Osteocyte (in vitro differentiated cells): ENCODE measurements at regions not wholly inside any gene's neighbourhood (a gene's known extent, or its start where the extent isn't known, plus 50 kb on each side); places are given as distances from the start of the nearest gene placed in this dataset.

Experiments
- DNase-seq: peaks from one replicate; pipeline ENCODE4 v3.0.0; 2021; ENCODE audit warnings: mixed read lengths; ENCODE audit not compliant: unreplicated experiment; ENCODE audit errors: extremely low spot score
- H3K27ac Mint-ChIP-seq: one replicate; pipeline ENCODE4 v1.8.0; 2021; ENCODE audit warnings: mild to moderate bottlenecking, mixed read lengths; ENCODE audit not compliant: unreplicated experiment
- H3K27me3 Mint-ChIP-seq: one replicate; pipeline ENCODE4 v1.8.0; 2021; ENCODE audit warnings: mixed read lengths; ENCODE audit not compliant: unreplicated experiment
- H3K36me3 Mint-ChIP-seq: one replicate; pipeline ENCODE4 v1.8.0; 2021; ENCODE audit warnings: mixed read lengths; ENCODE audit not compliant: unreplicated experiment
- H3K4me1 Mint-ChIP-seq: one replicate; pipeline ENCODE4 v1.8.0; 2021; ENCODE audit warnings: mixed read lengths; ENCODE audit not compliant: unreplicated experiment
- H3K4me3 Mint-ChIP-seq: one replicate; pipeline ENCODE4 v1.8.0; 2021; ENCODE audit warnings: mild to moderate bottlenecking, moderate library complexity, mixed read lengths; ENCODE audit not compliant: unreplicated experiment
- H3K9me3 Mint-ChIP-seq: one replicate; pipeline ENCODE4 v1.8.0; 2021; ENCODE audit warnings: mixed read lengths; ENCODE audit not compliant: unreplicated experiment
- TF ChIP-seq, protein P1 (sequence below): fragments of 200-600 bp; sonication (generic); IDR thresholded peaks from 2 replicates; pipeline ENCODE4 v1.5.0; 2021; ENCODE audit warnings: antibody characterized with exemption, mild to moderate bottlenecking, moderate library complexity

- no peak for DNase-seq
- peaks cover 20% of the 10 kb centered on the region for H3K4me1 Mint-ChIP-seq
- no peaks in the 10 kb centered on the region for H3K9me3 Mint-ChIP-seq
- TF ChIP-seq, protein P1, sequence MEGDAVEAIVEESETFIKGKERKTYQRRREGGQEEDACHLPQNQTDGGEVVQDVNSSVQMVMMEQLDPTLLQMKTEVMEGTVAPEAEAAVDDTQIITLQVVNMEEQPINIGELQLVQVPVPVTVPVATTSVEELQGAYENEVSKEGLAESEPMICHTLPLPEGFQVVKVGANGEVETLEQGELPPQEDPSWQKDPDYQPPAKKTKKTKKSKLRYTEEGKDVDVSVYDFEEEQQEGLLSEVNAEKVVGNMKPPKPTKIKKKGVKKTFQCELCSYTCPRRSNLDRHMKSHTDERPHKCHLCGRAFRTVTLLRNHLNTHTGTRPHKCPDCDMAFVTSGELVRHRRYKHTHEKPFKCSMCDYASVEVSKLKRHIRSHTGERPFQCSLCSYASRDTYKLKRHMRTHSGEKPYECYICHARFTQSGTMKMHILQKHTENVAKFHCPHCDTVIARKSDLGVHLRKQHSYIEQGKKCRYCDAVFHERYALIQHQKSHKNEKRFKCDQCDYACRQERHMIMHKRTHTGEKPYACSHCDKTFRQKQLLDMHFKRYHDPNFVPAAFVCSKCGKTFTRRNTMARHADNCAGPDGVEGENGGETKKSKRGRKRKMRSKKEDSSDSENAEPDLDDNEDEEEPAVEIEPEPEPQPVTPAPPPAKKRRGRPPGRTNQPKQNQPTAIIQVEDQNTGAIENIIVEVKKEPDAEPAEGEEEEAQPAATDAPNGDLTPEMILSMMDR = no peak
- no peak overlapping the region for H3K4me3 Mint-ChIP-seq
- H3K36me3 Mint-ChIP-seq = no peaks in the 10 kb centered on the region
- no peak overlapping the region for H3K27ac Mint-ChIP-seq
- H3K27me3 Mint-ChIP-seq = peaks cover 1% of the 10 kb centered on the region
Observed at GRCh38 chr4:120446051-120446567, 379.5 kb upstream of the MAD2L1 start.

GRCh38 chr4:120445186-120445585, 378.5 kb upstream of the MAD2L1 start:
- TF ChIP-seq, protein P1 = no peak
- Mint-ChIP-seq H3K4me1 (peaks cover 20% of the 10 kb centered on the region), H3K27ac (no peak overlapping the region)

DNA sequence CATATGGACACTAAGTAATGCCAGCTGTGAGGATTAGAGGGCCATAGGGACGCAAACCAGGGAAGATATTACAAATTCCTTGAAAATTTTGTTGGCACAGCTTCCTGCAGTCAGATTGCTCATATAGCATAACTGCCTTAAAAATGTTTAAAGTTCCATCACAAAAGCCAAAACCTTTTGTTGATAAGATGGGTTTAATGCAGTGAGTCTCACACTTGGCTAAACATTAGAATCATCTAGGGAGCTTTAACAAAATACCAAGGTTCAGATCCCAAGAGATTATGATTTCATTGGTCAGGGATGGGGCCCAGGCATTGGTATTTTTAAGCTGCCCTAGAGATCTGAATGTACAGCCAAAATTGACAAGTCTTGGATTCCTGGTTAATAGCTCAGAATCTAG, 376.5 kb upstream of the MAD2L1 start:
- no peaks in the 10 kb centered on the region for H3K27me3 Mint-ChIP-seq
- H3K36me3 Mint-ChIP-seq = no peaks in the 10 kb centered on the region
- no peaks in the 10 kb centered on the region for H3K9me3 Mint-ChIP-seq
- TF ChIP-seq, protein P1 = no peak
- DNase-seq = no peak
- no peak overlapping the region for H3K27ac Mint-ChIP-seq
- peaks cover 20% of the 10 kb centered on the region for H3K4me1 Mint-ChIP-seq
- H3K4me3 Mint-ChIP-seq = no peak overlapping the region

More at GRCh38 chr4:120445186-120445585, 378.5 kb upstream of the MAD2L1 start:
- Mint-ChIP-seq H3K4me3 (no peak overlapping the region), H3K36me3 (no peaks in the 10 kb centered on the region), H3K9me3 (no peaks in the 10 kb centered on the region), H3K27me3 (no peaks in the 10 kb centered on the region)
- DNase-seq = no peak

GRCh38 chr4:120440730-120441129, 374.1 kb upstream of the MAD2L1 start:
- DNase-seq = no peak
- no peak overlapping the region for H3K27ac Mint-ChIP-seq
- no peaks in the 10 kb centered on the region for H3K27me3 Mint-ChIP-seq
- no peak overlapping the region for H3K4me3 Mint-ChIP-seq
- H3K9me3 Mint-ChIP-seq = no peaks in the 10 kb centered on the region
- no peaks in the 10 kb centered on the region for H3K36me3 Mint-ChIP-seq
- TF ChIP-seq, protein P1 = no peak
- H3K4me1 Mint-ChIP-seq = peaks cover 12% of the 10 kb centered on the region

DNA sequence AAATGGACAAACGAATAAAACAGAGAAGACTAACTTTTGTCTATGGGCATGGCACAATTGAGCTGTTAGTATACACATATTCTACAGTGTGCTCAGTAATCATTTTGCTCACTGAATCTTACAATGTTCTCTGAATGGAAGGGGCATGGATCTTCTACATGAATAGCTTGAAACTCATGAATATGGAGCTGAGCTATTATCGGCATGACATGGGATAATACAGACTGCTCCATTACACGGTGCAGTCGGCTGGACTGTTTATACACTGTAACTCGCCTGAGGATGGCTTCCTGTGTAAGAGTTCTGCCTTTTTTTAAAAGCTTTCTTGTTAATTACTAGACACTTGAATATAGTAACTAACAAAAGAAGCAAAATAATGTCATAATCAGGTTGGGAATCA, 368.5 kb upstream of the MAD2L1 start:
- no peaks in the 10 kb centered on the region for H3K4me1 Mint-ChIP-seq
- no peak for DNase-seq
- TF ChIP-seq, protein P1 = no peak
- no peaks in the 10 kb centered on the region for H3K9me3 Mint-ChIP-seq
- no peak overlapping the region for H3K4me3 Mint-ChIP-seq
- peaks cover 4% of the 10 kb centered on the region for H3K27me3 Mint-ChIP-seq
- H3K36me3 Mint-ChIP-seq = no peaks in the 10 kb centered on the region
- H3K27ac Mint-ChIP-seq = no peak overlapping the region
